Mucosa of rectum (tissue), 2 donors: ENCODE measurements at regions not wholly inside any gene's neighbourhood (a gene's known extent, or its start where the extent isn't known, plus 50 kb on each side); places are given as distances from the start of the nearest gene placed in this dataset.

Experiments used
- H3K27ac ChIP-seq, 2 donors: one replicate each; pipeline ENCODE4 v1.7.0; 2013; ENCODE audit warnings: inconsistent platforms in 2 of 2, low read depth in 2 of 2, low read length in 2 of 2
- H3K27me3 ChIP-seq, 2 donors: one replicate each; pipeline ENCODE4 v1.7.0; 2013; ENCODE audit warnings: low read length in 2 of 2; ENCODE audit not compliant: control insufficient read depth in 2 of 2, insufficient read depth in 2 of 2
- H3K36me3 ChIP-seq, 2 donors: one replicate each; pipeline ENCODE4 v1.7.0; 2013; ENCODE audit warnings: low read length in 2 of 2; ENCODE audit not compliant: control insufficient read depth in 2 of 2, insufficient read depth in 2 of 2
- H3K4me1 ChIP-seq, 2 donors: one replicate each; pipeline ENCODE4 v1.7.0; 2013; ENCODE audit warnings: low read length in 2 of 2, mild to moderate bottlenecking in 1 of 2; ENCODE audit not compliant: control insufficient read depth in 2 of 2, insufficient read depth in 2 of 2
- H3K4me3 ChIP-seq, 2 donors: one replicate each; pipeline ENCODE4 v1.7.0; 2013; ENCODE audit warnings: low read length in 2 of 2
- H3K9ac ChIP-seq, 2 donors: one replicate each; pipeline ENCODE4 v1.7.0; 2013; ENCODE audit warnings: low read length in 2 of 2, low read depth in 1 of 2, mild to moderate bottlenecking in 1 of 2
- H3K9me3 ChIP-seq, 2 donors: one replicate each; pipeline ENCODE4 v1.7.0; 2013; ENCODE audit warnings: low read length in 2 of 2; ENCODE audit not compliant: control insufficient read depth in 2 of 2
- donor health status: healthy.
- donor health status: Normal muscosa, but diverticular disease.

- H3K4me3 ChIP-seq: no peak overlapping the region
- no peaks in the 10 kb centered on the region for H3K9me3 ChIP-seq
- no peaks in the 10 kb centered on the region for H3K36me3 ChIP-seq
- no peaks in the 10 kb centered on the region for H3K4me1 ChIP-seq
- H3K9ac ChIP-seq: no peak overlapping the region
- H3K27ac ChIP-seq: no peak overlapping the region
- H3K27me3 ChIP-seq: peaks cover 3% of the 10 kb centered on the region in 2 donors
Observed at GRCh38 chr9:15113288-15113687, 193.7 kb downstream of the TTC39B start.

GRCh38 chr9:15111071-15111470 lies 195.9 kb downstream of the TTC39B start:
- no peaks in the 10 kb centered on the region for H3K27me3 ChIP-seq
- no peaks in the 10 kb centered on the region for H3K36me3 ChIP-seq
- H3K27ac ChIP-seq: no peak overlapping the region
- no peaks in the 10 kb centered on the region for H3K9me3 ChIP-seq
- H3K4me3 ChIP-seq: no peak overlapping the region
- no peaks in the 10 kb centered on the region for H3K4me1 ChIP-seq
- no peak overlapping the region for H3K9ac ChIP-seq

GRCh38 chr9:15104826-15105420 lies 194.7 kb upstream of the FREM1 start:
- H3K27me3 ChIP-seq: no peaks in the 10 kb centered on the region
- no peak overlapping the region for H3K4me3 ChIP-seq
- H3K9ac ChIP-seq: no peak overlapping the region
- H3K27ac ChIP-seq: no peak overlapping the region
- no peaks in the 10 kb centered on the region for H3K9me3 ChIP-seq
- no peaks in the 10 kb centered on the region for H3K4me1 ChIP-seq
- H3K36me3 ChIP-seq: no peaks in the 10 kb centered on the region

- H3K9me3 ChIP-seq: no peaks in the 10 kb centered on the region
- H3K27ac ChIP-seq: no peak overlapping the region
- H3K27me3 ChIP-seq: no peaks in the 10 kb centered on the region
- H3K36me3 ChIP-seq: no peaks in the 10 kb centered on the region
- H3K4me1 ChIP-seq: no peaks in the 10 kb centered on the region
- no peak overlapping the region for H3K9ac ChIP-seq
- no peak overlapping the region for H3K4me3 ChIP-seq
Observed at GRCh38 chr9:15103290-15103689, 193.1 kb upstream of the FREM1 start.

- Histone ChIP-seq H3K4me3 (no peak overlapping the region), H3K27me3 (no peaks in the 10 kb centered on the region), H3K9ac (no peak overlapping the region)
Observed at GRCh38 chr9:15101095-15101494, 190.9 kb upstream of the FREM1 start.

GRCh38 chr9:15100571-15100970 lies 190.3 kb upstream of the FREM1 start:
- no peaks in the 10 kb centered on the region for H3K9me3 ChIP-seq
- H3K36me3 ChIP-seq: no peaks in the 10 kb centered on the region
- no peaks in the 10 kb centered on the region for H3K27me3 ChIP-seq
- no peaks in the 10 kb centered on the region for H3K4me1 ChIP-seq
- H3K27ac ChIP-seq: no peak overlapping the region
- H3K4me3 ChIP-seq: no peak overlapping the region
- H3K9ac ChIP-seq: no peak overlapping the region

More at GRCh38 chr9:15101095-15101494, 190.9 kb upstream of the FREM1 start:
- no peaks in the 10 kb centered on the region for H3K4me1 ChIP-seq
- H3K27ac ChIP-seq: no peak overlapping the region
- no peaks in the 10 kb centered on the region for H3K9me3 ChIP-seq
- no peaks in the 10 kb centered on the region for H3K36me3 ChIP-seq

- no peak overlapping the region for H3K4me3 ChIP-seq
- H3K9me3 ChIP-seq: no peaks in the 10 kb centered on the region
- no peaks in the 10 kb centered on the region for H3K27me3 ChIP-seq
- no peaks in the 10 kb centered on the region for H3K4me1 ChIP-seq
- H3K9ac ChIP-seq: no peak overlapping the region
- H3K27ac ChIP-seq: no peak overlapping the region
- no peaks in the 10 kb centered on the region for H3K36me3 ChIP-seq
Observed at GRCh38 chr9:15096972-15097371, 186.7 kb upstream of the FREM1 start.

GRCh38 chr9:15086778-15087324 lies 176.6 kb upstream of the FREM1 start:
- H3K36me3 ChIP-seq: no peaks in the 10 kb centered on the region
- no peak overlapping the region for H3K9ac ChIP-seq
- no peak overlapping the region for H3K4me3 ChIP-seq
- no peaks in the 10 kb centered on the region for H3K9me3 ChIP-seq
- H3K4me1 ChIP-seq: no peaks in the 10 kb centered on the region
- H3K27ac ChIP-seq: no peak overlapping the region
- H3K27me3 ChIP-seq: no peaks in the 10 kb centered on the region

GRCh38 chr9:15086156-15086763 lies 176.0 kb upstream of the FREM1 start:
- H3K27me3 ChIP-seq: no peaks in the 10 kb centered on the region
- H3K9me3 ChIP-seq: no peaks in the 10 kb centered on the region
- no peaks in the 10 kb centered on the region for H3K4me1 ChIP-seq
- H3K27ac ChIP-seq: no peak overlapping the region
- H3K36me3 ChIP-seq: no peaks in the 10 kb centered on the region
- H3K4me3 ChIP-seq: no peak overlapping the region
- H3K9ac ChIP-seq: no peak overlapping the region

GRCh38 chr9:15081021-15081753 lies 171.0 kb upstream of the FREM1 start:
- Histone ChIP-seq H3K4me3 (no peak overlapping the region), H3K9me3 (no peaks in the 10 kb centered on the region), H3K27ac (no peak overlapping the region), H3K4me1 (no peaks in the 10 kb centered on the region), H3K27me3 (no peaks in the 10 kb centered on the region), H3K36me3 (no peaks in the 10 kb centered on the region), H3K9ac (no peak overlapping the region)
